ENCODE measurements at regions not wholly inside any gene's neighbourhood (a gene's known extent, or its start where the extent isn't known, plus 50 kb on each side); places are given as distances from the start of the nearest gene placed in this dataset.

- Histone ChIP-seq H3K4me1 (ENCODE audit: control insufficient read depth in 2 of 2, insufficient read depth in 1 of 2, low read depth in 1 of 2, low read length in 2 of 2) (no peaks in the 10 kb centered on the region), H2AFZ (ENCODE audit: low read length) (peak overlapping the region; percentile 6), H2BK12ac (ENCODE audit: low read length) (no peak overlapping the region), H2BK120ac (ENCODE audit: low read depth, low read length) (no peak overlapping the region), H3K9ac (ENCODE audit: low read depth, low read length, poor library complexity) (no peak overlapping the region), H3K4ac (ENCODE audit: low read length) (no peak overlapping the region), H3K9me3 (replicated peaks in 1 of 2; ENCODE audit: control insufficient read depth in 2 of 2, insufficient read depth in 1 of 2, low read depth in 1 of 2, low read length in 2 of 2) (no peaks in the 10 kb centered on the region), H2AK5ac (ENCODE audit: low read depth, low read length) (no peak overlapping the region), H3K4me3 (ENCODE audit: low read length in 2 of 2) (no peak overlapping the region), H3K36me3 (replicated peaks in 1 of 2; ENCODE audit: control insufficient read depth in 2 of 2, insufficient read depth in 2 of 2, low read length in 2 of 2) (no peaks in the 10 kb centered on the region), H3K14ac (ENCODE audit: low read length) (no peak overlapping the region), H3K27me3 (ENCODE audit: control insufficient read depth in 3 of 3, insufficient read depth in 3 of 3, low read depth in 1 of 3, low read length in 3 of 3) (no peaks in the 10 kb centered on the region), H3K23ac (ENCODE audit: low read depth, low read length, poor library complexity) (no peak overlapping the region), H2BK5ac (ENCODE audit: low read length) (no peak overlapping the region), H3K18ac (ENCODE audit: low read length) (no peak overlapping the region), H3K79me1 (ENCODE audit: low read depth, low read length) (no peaks in the 10 kb centered on the region), H4K91ac (ENCODE audit: low read depth, low read length, poor library complexity) (no peak overlapping the region), H3K4me2 (ENCODE audit: insufficient read depth, low read length, poor library complexity, severe bottlenecking) (no peak overlapping the region), H2BK15ac (ENCODE audit: low read length) (no peak overlapping the region), H3K27ac (replicated peaks; ENCODE audit: low read length) (no peak overlapping the region), H4K8ac (ENCODE audit: low read depth, low read length) (no peak overlapping the region)
- 100% methylated on average over 1 of the region's 3 CpGs; no CpG with 5 or more reads in 1 of the 2 donors for WGBS, 2 donors (ENCODE audit: extremely low coverage in 2 of 2, insufficient read length in 2 of 2, insufficient replicate concordance in 1 of 2)
- no peak for DNase-seq (ENCODE audit: low spot score)
Observed at GRCh38 chr18:65227970-65228369, 522.8 kb upstream of the CDH7 start.

- no peak overlapping the region for H3K27ac ChIP-seq (replicated peaks; ENCODE audit: low read length)
- H3K36me3 ChIP-seq (replicated peaks in 1 of 2; ENCODE audit: control insufficient read depth in 2 of 2, insufficient read depth in 2 of 2, low read length in 2 of 2) = no peaks in the 10 kb centered on the region
- no peak overlapping the region for H4K8ac ChIP-seq (ENCODE audit: low read depth, low read length)
- no peak overlapping the region for H2BK12ac ChIP-seq (ENCODE audit: low read length)
- H3K9ac ChIP-seq (ENCODE audit: low read depth, low read length, poor library complexity) = no peak overlapping the region
- H3K14ac ChIP-seq (ENCODE audit: low read length) = no peak overlapping the region
- H3K23ac ChIP-seq (ENCODE audit: low read depth, low read length, poor library complexity) = no peak overlapping the region
- no CpG with 5 or more reads among the region's 1 CpG for WGBS, 2 donors (ENCODE audit: extremely low coverage in 2 of 2, insufficient read length in 2 of 2, insufficient replicate concordance in 1 of 2)
- H3K18ac ChIP-seq (ENCODE audit: low read length) = no peak overlapping the region
- no peak overlapping the region for H3K4ac ChIP-seq (ENCODE audit: low read length)
- H3K4me1 ChIP-seq (ENCODE audit: control insufficient read depth in 2 of 2, insufficient read depth in 1 of 2, low read depth in 1 of 2, low read length in 2 of 2) = no peaks in the 10 kb centered on the region
- DNase-seq (ENCODE audit: low spot score) = no peak
- no peak overlapping the region for H2AK5ac ChIP-seq (ENCODE audit: low read depth, low read length)
- no peak overlapping the region for H2BK15ac ChIP-seq (ENCODE audit: low read length)
- no peaks in the 10 kb centered on the region for H3K27me3 ChIP-seq (ENCODE audit: control insufficient read depth in 3 of 3, insufficient read depth in 3 of 3, low read depth in 1 of 3, low read length in 3 of 3)
- no peaks in the 10 kb centered on the region for H3K79me1 ChIP-seq (ENCODE audit: low read depth, low read length)
- H2AFZ ChIP-seq (ENCODE audit: low read length) = no peak overlapping the region
- H3K9me3 ChIP-seq (replicated peaks in 1 of 2; ENCODE audit: control insufficient read depth in 2 of 2, insufficient read depth in 1 of 2, low read depth in 1 of 2, low read length in 2 of 2) = no peaks in the 10 kb centered on the region
- H3K4me3 ChIP-seq (ENCODE audit: low read length in 2 of 2) = no peak overlapping the region
- H2BK5ac ChIP-seq (ENCODE audit: low read length) = no peak overlapping the region
- no peak overlapping the region for H4K91ac ChIP-seq (ENCODE audit: low read depth, low read length, poor library complexity)
- H3K4me2 ChIP-seq (ENCODE audit: insufficient read depth, low read length, poor library complexity, severe bottlenecking) = no peak overlapping the region
- H2BK120ac ChIP-seq (ENCODE audit: low read depth, low read length) = no peak overlapping the region
Observed at GRCh38 chr18:65221736-65222135, 529.1 kb upstream of the CDH7 start.

- H3K18ac ChIP-seq (ENCODE audit: low read length) = no peak overlapping the region
- H3K27ac ChIP-seq (replicated peaks; ENCODE audit: low read length) = no peak overlapping the region
- no CpG with 5 or more reads among the region's 6 CpGs for WGBS, 2 donors (ENCODE audit: extremely low coverage in 2 of 2, insufficient read length in 2 of 2, insufficient replicate concordance in 1 of 2)
- H2BK120ac ChIP-seq (ENCODE audit: low read depth, low read length) = no peak overlapping the region
- no peak for DNase-seq (ENCODE audit: low spot score)
- no peak overlapping the region for H3K14ac ChIP-seq (ENCODE audit: low read length)
- H3K4me2 ChIP-seq (ENCODE audit: insufficient read depth, low read length, poor library complexity, severe bottlenecking) = no peak overlapping the region
- no peaks in the 10 kb centered on the region for H3K79me1 ChIP-seq (ENCODE audit: low read depth, low read length)
- no peak overlapping the region for H2BK12ac ChIP-seq (ENCODE audit: low read length)
- no peak overlapping the region for H2BK5ac ChIP-seq (ENCODE audit: low read length)
- no peak overlapping the region for H4K8ac ChIP-seq (ENCODE audit: low read depth, low read length)
- no peaks in the 10 kb centered on the region for H3K27me3 ChIP-seq (ENCODE audit: control insufficient read depth in 3 of 3, insufficient read depth in 3 of 3, low read depth in 1 of 3, low read length in 3 of 3)
- no peak overlapping the region for H2AFZ ChIP-seq (ENCODE audit: low read length)
- H3K36me3 ChIP-seq (replicated peaks in 1 of 2; ENCODE audit: control insufficient read depth in 2 of 2, insufficient read depth in 2 of 2, low read length in 2 of 2) = no peaks in the 10 kb centered on the region
- H3K4ac ChIP-seq (ENCODE audit: low read length) = no peak overlapping the region
- H2AK5ac ChIP-seq (ENCODE audit: low read depth, low read length) = no peak overlapping the region
- no peak overlapping the region for H3K23ac ChIP-seq (ENCODE audit: low read depth, low read length, poor library complexity)
- H2BK15ac ChIP-seq (ENCODE audit: low read length) = no peak overlapping the region
- H3K9ac ChIP-seq (ENCODE audit: low read depth, low read length, poor library complexity) = no peak overlapping the region
- H4K91ac ChIP-seq (ENCODE audit: low read depth, low read length, poor library complexity) = no peak overlapping the region
- H3K4me1 ChIP-seq (ENCODE audit: control insufficient read depth in 2 of 2, insufficient read depth in 1 of 2, low read depth in 1 of 2, low read length in 2 of 2) = no peaks in the 10 kb centered on the region
- no peaks in the 10 kb centered on the region for H3K9me3 ChIP-seq (replicated peaks in 1 of 2; ENCODE audit: control insufficient read depth in 2 of 2, insufficient read depth in 1 of 2, low read depth in 1 of 2, low read length in 2 of 2)
- no peak overlapping the region for H3K4me3 ChIP-seq (ENCODE audit: low read length in 2 of 2)
Observed at GRCh38 chr18:65221115-65221514, 529.7 kb upstream of the CDH7 start.

- no peaks in the 10 kb centered on the region for H3K9me3 ChIP-seq (replicated peaks in 1 of 2; ENCODE audit: control insufficient read depth in 2 of 2, insufficient read depth in 1 of 2, low read depth in 1 of 2, low read length in 2 of 2)
- DNase-seq (ENCODE audit: low spot score) = no peak
- WGBS, 2 donors (ENCODE audit: extremely low coverage in 2 of 2, insufficient read length in 2 of 2, insufficient replicate concordance in 1 of 2) = 100% methylated on average over 1 of the region's 11 CpGs; no CpG with 5 or more reads in 1 of the 2 donors
- no peak overlapping the region for H4K91ac ChIP-seq (ENCODE audit: low read depth, low read length, poor library complexity)
- peak overlapping the region; percentile 17 for H4K8ac ChIP-seq (ENCODE audit: low read depth, low read length)
- H3K79me1 ChIP-seq (ENCODE audit: low read depth, low read length) = no peaks in the 10 kb centered on the region
- H3K14ac ChIP-seq (ENCODE audit: low read length) = no peak overlapping the region
- H3K36me3 ChIP-seq (replicated peaks in 1 of 2; ENCODE audit: control insufficient read depth in 2 of 2, insufficient read depth in 2 of 2, low read length in 2 of 2) = no peaks in the 10 kb centered on the region
- H3K23ac ChIP-seq (ENCODE audit: low read depth, low read length, poor library complexity) = no peak overlapping the region
- no peaks in the 10 kb centered on the region for H3K4me1 ChIP-seq (ENCODE audit: control insufficient read depth in 2 of 2, insufficient read depth in 1 of 2, low read depth in 1 of 2, low read length in 2 of 2)
- no peak overlapping the region for H2AK5ac ChIP-seq (ENCODE audit: low read depth, low read length)
- H2BK12ac ChIP-seq (ENCODE audit: low read length) = no peak overlapping the region
- H3K18ac ChIP-seq (ENCODE audit: low read length) = no peak overlapping the region
- no peak overlapping the region for H3K4me2 ChIP-seq (ENCODE audit: insufficient read depth, low read length, poor library complexity, severe bottlenecking)
- H3K27me3 ChIP-seq (ENCODE audit: control insufficient read depth in 3 of 3, insufficient read depth in 3 of 3, low read depth in 1 of 3, low read length in 3 of 3) = no peaks in the 10 kb centered on the region
- no peak overlapping the region for H3K4me3 ChIP-seq (ENCODE audit: low read length in 2 of 2)
- no peak overlapping the region for H2BK120ac ChIP-seq (ENCODE audit: low read depth, low read length)
- H2BK15ac ChIP-seq (ENCODE audit: low read length) = no peak overlapping the region
- no peak overlapping the region for H3K9ac ChIP-seq (ENCODE audit: low read depth, low read length, poor library complexity)
- H2AFZ ChIP-seq (ENCODE audit: low read length) = no peak overlapping the region
- H3K27ac ChIP-seq (replicated peaks; ENCODE audit: low read length) = no peak overlapping the region
- no peak overlapping the region for H2BK5ac ChIP-seq (ENCODE audit: low read length)
- no peak overlapping the region for H3K4ac ChIP-seq (ENCODE audit: low read length)
Observed at GRCh38 chr18:65215865-65216466, 534.8 kb upstream of the CDH7 start.
